HCT116 (cell line): ENCODE measurements at regions not wholly inside any gene's neighbourhood (a gene's known extent, or its start where the extent isn't known, plus 50 kb on each side); places are given as distances from the start of the nearest gene placed in this dataset.
"Not testable (repeated sequence)": the region's sequence is repeated elsewhere in the genome, so short reads cannot be mapped to it uniquely, and the experiment has no call there.

ENCODE experiments used
- ATAC-seq: fragments of 200-7000 bp; cut with Tn5 transposase; 2 replicates; pipeline ENCODE4 v1.9.1; 2020; ENCODE audit warnings: mild to moderate bottlenecking, moderate library complexity
- BruUV-seq: library from RNA; stranded (reverse); fragments of 400-500 nt; replicated peaks from 2 replicates; lab custom pipeline; 2021; lab: Mats Ljungman, UMichigan
- CTCF ChIA-PET: fragments of 300-600 bp; sonication (Branson Sonifier 250); formaldehyde crosslinking; loops from one replicate; lab custom pipeline; 2021; ENCODE audit warnings: antibody characterized with exemption; lab: Charles Lee
- POLR2A ChIA-PET: fragments of 300-600, 350-600 bp; sonication (Branson Sonifier 250); formaldehyde crosslinking; loops from one replicate; lab custom pipeline; 2021; ENCODE audit warnings: antibody characterized with exemption; lab: Charles Lee
- RAD21 ChIA-PET, 2 experiments: fragments of 300-600 bp; sonication (Branson Sonifier 250); formaldehyde crosslinking; loops; one replicate each; lab custom pipeline; 2023; ENCODE audit warnings: low total read pairs in 2 of 2; ENCODE audit not compliant: uncharacterized antibody in 2 of 2, unreplicated experiment in 2 of 2, low non-redundant PET in 1 of 2; lab: Charles Lee
- DNase-seq: peaks from one replicate; pipeline ENCODE4 v3.0.0-alpha.2; 2010; ENCODE audit warnings: low read depth, low spot score
- H2AFZ ChIP-seq: fragments of 200-600 bp; shearing (Covaris generic), sonication (generic); 2 replicates; pipeline ENCODE4 v1.6.1; 2017; ENCODE audit warnings: low read depth, mixed run types, mixed read lengths, antibody characterized with exemption, low read length; ENCODE audit not compliant: poor library complexity, severe bottlenecking
- H3K27ac ChIP-seq: 2 replicates; pipeline ENCODE4 v1.5.1; 2012; ENCODE audit warnings: low read depth, low read length
- H3K27me3 ChIP-seq: fragments of 200-600 bp; sonication (generic); 2 replicates; pipeline ENCODE4 v1.6.1; 2016; ENCODE audit warnings: mixed run types, low read length, mixed read lengths; ENCODE audit not compliant: insufficient read depth
- H3K36me3 ChIP-seq, 2 experiments: fragments of 200-500 bp in 1 of 2; fragments of 200-600 bp in 1 of 2; sonication (Bioruptor generic) in 1 of 2; sonication (generic) in 1 of 2; 2 replicates each; pipeline versions ENCODE4 v1.5.1 to v1.6.1; 2014 to 2016; ENCODE audit warnings: low read length in 2 of 2, inconsistent platforms in 1 of 2, mixed read lengths in 1 of 2, mixed run types in 1 of 2; ENCODE audit not compliant: insufficient read depth in 2 of 2, control insufficient read depth in 1 of 2
- H3K4me1 ChIP-seq, 2 experiments: fragments of 200-600 bp in 1 of 2; sonication (generic) in 1 of 2; 2 replicates each; pipeline versions ENCODE4 v1.5.1 to v1.6.1; 2012 to 2017; ENCODE audit warnings: low read length in 2 of 2, inconsistent platforms in 1 of 2, mild to moderate bottlenecking in 1 of 2, mixed read lengths in 1 of 2, mixed run types in 1 of 2, moderate library complexity in 1 of 2; ENCODE audit not compliant: insufficient read depth in 2 of 2, control insufficient read depth in 1 of 2
- H3K4me2 ChIP-seq: fragments of 200-600 bp; sonication (generic); 2 replicates; pipeline ENCODE4 v1.6.1; 2017; ENCODE audit warnings: mixed run types, low read length, mixed read lengths
- H3K4me3 ChIP-seq, 2 experiments: fragments of 200-600 bp in 1 of 2; sonication (generic) in 1 of 2; replicated peaks in 1 of 2; 2 replicates each; pipeline ENCODE4 v1.5.1; 2011 to 2016; ENCODE audit warnings: low read length in 2 of 2, control low read depth in 1 of 2, low read depth in 1 of 2, mild to moderate bottlenecking in 1 of 2, mixed read lengths in 1 of 2, mixed run types in 1 of 2
- H3K79me2 ChIP-seq: fragments of 200-600 bp; sonication (generic); 2 replicates; pipeline ENCODE4 v1.6.1; 2017; ENCODE audit warnings: mild to moderate bottlenecking, mixed run types, low read length, moderate library complexity, mixed read lengths; ENCODE audit not compliant: insufficient read depth
- H3K9ac ChIP-seq: fragments of 200-600 bp; sonication (generic); 2 replicates; pipeline ENCODE4 v1.6.1; 2016; ENCODE audit warnings: low read length, mixed read lengths
- H3K9me2 ChIP-seq: fragments of 200-600 bp; sonication (generic), shearing (Covaris generic); 2 replicates; pipeline ENCODE4 v1.6.1; 2017; ENCODE audit warnings: mixed run types, mild to moderate bottlenecking, moderate library complexity; ENCODE audit not compliant: insufficient read depth
- H3K9me3 ChIP-seq, 2 experiments: fragments of 200-500 bp in 1 of 2; fragments of 200-600 bp in 1 of 2; sonication (Bioruptor generic) in 1 of 2; sonication (generic) in 1 of 2; 2 replicates each; pipeline ENCODE4 v1.6.1; 2014 to 2017; ENCODE audit warnings: low read length in 2 of 2, mixed read lengths in 2 of 2, inconsistent platforms in 1 of 2, low read depth in 1 of 2, mild to moderate bottlenecking in 1 of 2, mixed run types in 1 of 2, moderate library complexity in 1 of 2; ENCODE audit not compliant: control insufficient read depth in 1 of 2, insufficient read depth in 1 of 2
- H4K20me1 ChIP-seq: fragments of 200-600 bp; sonication (generic), shearing (Covaris generic); 2 replicates; pipeline ENCODE4 v1.6.1; 2017; ENCODE audit warnings: mixed run types, mild to moderate bottlenecking, moderate library complexity; ENCODE audit not compliant: insufficient read depth
- intact Hi-C: fragments of 100-400 bp; cut with micrococcal nuclease; formaldehyde crosslinking; loops from 2 replicates; pipeline ENCODE4 v1.10.0; 2022

- H3K4me3 ChIP-seq, H3K4me2 ChIP-seq, H4K20me1 ChIP-seq, H3K9me2 ChIP-seq, DNase-seq, H2AFZ ChIP-seq, H3K36me3 ChIP-seq, H3K9ac ChIP-seq, H3K27me3 ChIP-seq, H3K27ac ChIP-seq, POLR2A ChIA-PET, CTCF ChIA-PET, H3K9me3 ChIP-seq, H3K79me2 ChIP-seq, RAD21 ChIA-PET, intact Hi-C loops, BruUV-seq, H3K4me1 ChIP-seq, ATAC-seq: not testable (repeated sequence)
These were observed 1496.5 kb downstream of the SPATA31A7 start for GRCh38 chr9:62686313-62686712.

GRCh38 chr9:62693019-62693418 is 1503.2 kb downstream of the SPATA31A7 start:
- H3K27me3 ChIP-seq, BruUV-seq, H3K9ac ChIP-seq, intact Hi-C loops, H2AFZ ChIP-seq, CTCF ChIA-PET, H3K4me2 ChIP-seq, H3K27ac ChIP-seq, H3K9me2 ChIP-seq, ATAC-seq, POLR2A ChIA-PET, H3K79me2 ChIP-seq, DNase-seq, H3K9me3 ChIP-seq, H3K4me1 ChIP-seq, H3K4me3 ChIP-seq, H4K20me1 ChIP-seq, RAD21 ChIA-PET, H3K36me3 ChIP-seq: not testable (repeated sequence)

GRCh38 chr9:62711317-62711716 is 1521.5 kb downstream of the SPATA31A7 start:
- H4K20me1 ChIP-seq, H3K27ac ChIP-seq, H3K4me1 ChIP-seq, H3K79me2 ChIP-seq, H3K4me2 ChIP-seq, RAD21 ChIA-PET, H3K9me2 ChIP-seq, intact Hi-C loops, H3K9ac ChIP-seq, DNase-seq, H3K27me3 ChIP-seq, H3K36me3 ChIP-seq, H2AFZ ChIP-seq, POLR2A ChIA-PET, H3K9me3 ChIP-seq, CTCF ChIA-PET, ATAC-seq, BruUV-seq, H3K4me3 ChIP-seq: not testable (repeated sequence)

GRCh38 chr9:62725580-62725979 is 1535.7 kb downstream of the SPATA31A7 start:
- CTCF ChIA-PET, H3K36me3 ChIP-seq, H3K9me2 ChIP-seq, H4K20me1 ChIP-seq, H3K9ac ChIP-seq, RAD21 ChIA-PET, DNase-seq, H3K27ac ChIP-seq, H3K4me3 ChIP-seq, intact Hi-C loops, H3K27me3 ChIP-seq, H2AFZ ChIP-seq, ATAC-seq, BruUV-seq, POLR2A ChIA-PET, H3K9me3 ChIP-seq, H3K4me2 ChIP-seq, H3K79me2 ChIP-seq, H3K4me1 ChIP-seq: not testable (repeated sequence)
